HG03460 (cell line): ENCODE measurements at regions not wholly inside any gene's neighbourhood (a gene's known extent, or its start where the extent isn't known, plus 50 kb on each side); places are given as distances from the start of the nearest gene placed in this dataset.
A peak's percentile ranks its signal among the peaks of the same experiment; 100 is the strongest.

Experiments used
- ATAC-seq: cut with Tn5 transposase; IDR thresholded peaks from one replicate; pipeline ENCODE4 v1.9.1; 2021; ENCODE audit not compliant: unreplicated experiment

GRCh38 chr10:78759456-78760120 is 309.2 kb upstream of the ZMIZ1 start:
- no peak for ATAC-seq

- no peak for ATAC-seq
Observed at GRCh38 chr10:78760463-78761310, 308.1 kb upstream of the ZMIZ1 start.

GRCh38 chr10:78761311-78761781 is 307.4 kb upstream of the ZMIZ1 start:
- no peak for ATAC-seq

GRCh38 chr10:78762086-78762630 is 306.6 kb upstream of the ZMIZ1 start:
- ATAC-seq = no peak

GRCh38 chr10:78763234-78763633 is 305.5 kb upstream of the ZMIZ1 start:
- ATAC-seq = no peak

GRCh38 chr10:78763651-78764395 is 304.9 kb upstream of the ZMIZ1 start:
- peak; percentile 50 for ATAC-seq

GRCh38 chr10:78764436-78764835 is 304.3 kb upstream of the ZMIZ1 start:
- ATAC-seq = no peak

GRCh38 chr10:78764846-78765430 is 303.8 kb upstream of the ZMIZ1 start:
- ATAC-seq = no peak

- ATAC-seq = no peak
Observed at GRCh38 chr10:78765726-78766335, 302.9 kb upstream of the ZMIZ1 start.

GRCh38 chr10:78766603-78767002 is 302.2 kb upstream of the ZMIZ1 start:
- no peak for ATAC-seq

- ATAC-seq = no peak
Observed at GRCh38 chr10:78768041-78768835, 300.5 kb upstream of the ZMIZ1 start.

- ATAC-seq = no peak
Observed at GRCh38 chr10:78768876-78769275, 299.9 kb upstream of the ZMIZ1 start.

- no peak for ATAC-seq
Observed at GRCh38 chr10:78769526-78769925, 299.2 kb upstream of the ZMIZ1 start.

GRCh38 chr10:78770167-78771090 is 298.3 kb upstream of the ZMIZ1 start:
- ATAC-seq = no peak

GRCh38 chr10:78771260-78771659 is 297.5 kb upstream of the ZMIZ1 start:
- ATAC-seq = no peak

- ATAC-seq = no peak
Observed at GRCh38 chr10:78771808-78772455, 296.8 kb upstream of the ZMIZ1 start.

GRCh38 chr10:78772486-78772885 is 296.3 kb upstream of the ZMIZ1 start:
- ATAC-seq = no peak

GRCh38 chr10:78772986-78773530 is 295.7 kb upstream of the ZMIZ1 start:
- no peak for ATAC-seq
